NCI-H1092 treated with DMSO at 0.1 percent for 48 hours (cell line): ENCODE measurements at regions not wholly inside any gene's neighbourhood (a gene's known extent, or its start where the extent isn't known, plus 50 kb on each side); places are given as distances from the start of the nearest gene placed in this dataset.

ENCODE experiments used
- DNase-seq: peaks from one replicate; lab custom pipeline; 2025; lab: John Stamatoyannopoulos, UW

DNA sequence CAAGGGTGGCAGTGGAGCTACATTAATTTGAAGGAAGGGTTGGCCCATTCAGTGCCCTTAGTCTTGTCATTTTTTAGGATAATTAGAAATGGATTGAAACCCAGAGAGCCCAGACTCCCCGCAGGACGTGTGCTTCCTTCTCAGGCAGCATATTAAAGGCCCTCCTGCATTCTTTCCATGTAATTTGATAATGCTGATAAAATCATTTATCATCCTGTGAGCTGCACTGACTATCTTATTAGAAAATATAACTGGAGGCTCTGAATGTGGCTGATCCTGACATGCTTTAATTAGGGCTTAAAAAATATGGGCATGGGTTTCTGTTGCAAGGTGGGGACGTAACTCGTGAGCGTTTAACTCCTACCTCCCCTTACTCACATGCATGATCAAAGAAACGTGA lies 148.1 kb downstream of the ACKR3 start:
- DNase-seq: no peak

DNA sequence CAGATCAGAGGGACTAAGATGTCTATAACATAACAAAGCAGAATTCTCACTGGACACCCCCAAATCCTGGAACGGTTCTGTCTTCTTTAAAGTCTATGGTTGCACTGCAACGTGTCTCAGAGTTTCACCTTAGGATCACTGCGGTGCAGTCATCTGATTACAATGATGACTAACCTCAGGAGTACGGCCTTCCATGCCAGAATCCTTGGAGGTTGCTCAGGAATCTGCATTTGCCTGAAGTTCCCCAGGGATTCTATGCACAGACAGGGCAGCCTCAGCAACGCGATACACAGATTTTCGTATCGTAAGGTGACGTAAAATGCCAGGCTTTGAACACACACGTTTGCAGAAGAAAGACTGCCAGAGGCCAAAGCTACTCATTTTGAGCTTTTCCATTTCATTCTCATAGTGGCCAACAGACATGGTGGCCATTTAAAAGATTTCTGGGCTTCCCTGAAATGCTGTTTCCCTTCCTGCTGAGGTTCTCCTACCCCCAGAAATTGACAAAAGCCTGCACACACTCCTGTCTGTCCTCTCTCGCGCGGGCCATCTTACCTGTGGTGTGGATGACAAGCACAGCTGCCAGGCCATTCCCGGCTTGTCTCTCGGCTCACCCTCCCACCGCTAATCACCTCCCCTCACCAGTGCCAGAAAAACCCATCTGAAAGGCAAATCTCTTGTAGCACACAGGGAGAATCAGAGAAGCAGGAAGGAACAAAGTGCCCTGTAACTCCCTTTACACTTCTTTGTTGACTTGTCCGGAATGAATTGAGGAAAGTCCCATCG lies 148.8 kb downstream of the ACKR3 start:
- DNase-seq: no peak

DNA sequence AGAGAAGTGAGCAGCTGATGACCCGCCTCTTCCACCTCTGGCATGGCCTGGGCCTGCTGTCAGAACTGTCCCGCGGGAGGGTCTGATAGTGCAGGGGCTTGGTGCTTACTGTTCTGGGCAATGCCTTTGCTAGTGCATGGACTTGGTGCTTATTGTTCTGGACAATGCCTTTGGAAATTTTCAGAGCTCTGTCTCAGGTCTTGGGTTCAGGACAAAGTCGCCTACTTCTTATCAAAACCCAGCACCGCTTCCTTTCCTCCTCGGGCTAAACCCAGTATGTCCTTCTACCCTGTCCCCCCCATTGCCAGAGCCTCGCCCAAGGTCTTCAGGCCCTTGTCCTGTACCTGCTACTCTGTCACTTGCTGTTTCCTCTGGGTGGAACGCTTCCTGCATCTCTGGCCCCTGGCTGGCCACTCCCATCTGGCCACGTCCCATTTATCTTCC lies 149.6 kb downstream of the ACKR3 start:
- DNase-seq: no peak

DNA sequence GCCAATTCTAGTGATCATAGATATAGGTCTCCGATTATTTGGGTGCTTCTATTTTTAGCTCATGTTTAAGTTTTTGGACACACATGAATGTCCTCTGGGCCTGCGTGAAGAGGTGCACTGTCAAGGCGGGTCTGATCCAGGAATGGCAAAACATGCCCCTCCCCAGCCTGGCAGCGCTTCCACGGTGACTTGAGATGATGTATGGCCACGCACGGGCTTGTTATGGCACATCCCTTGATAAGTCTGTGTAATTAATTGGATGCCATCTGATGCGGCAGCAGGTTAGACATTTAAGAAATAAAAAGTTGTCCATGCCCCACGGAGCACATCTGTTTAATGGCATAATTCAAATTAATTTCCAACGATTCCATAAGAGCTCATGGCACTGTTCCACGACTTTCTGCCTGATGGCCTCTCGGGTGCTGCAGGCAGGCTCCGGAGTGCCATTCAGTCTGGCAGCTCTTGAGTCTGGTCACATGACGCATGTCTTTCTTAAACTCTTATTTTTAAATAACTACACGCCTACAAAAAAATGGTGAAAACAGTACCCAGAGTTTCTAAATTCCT lies 151.4 kb downstream of the ACKR3 start:
- DNase-seq: peak; percentile 68

DNA sequence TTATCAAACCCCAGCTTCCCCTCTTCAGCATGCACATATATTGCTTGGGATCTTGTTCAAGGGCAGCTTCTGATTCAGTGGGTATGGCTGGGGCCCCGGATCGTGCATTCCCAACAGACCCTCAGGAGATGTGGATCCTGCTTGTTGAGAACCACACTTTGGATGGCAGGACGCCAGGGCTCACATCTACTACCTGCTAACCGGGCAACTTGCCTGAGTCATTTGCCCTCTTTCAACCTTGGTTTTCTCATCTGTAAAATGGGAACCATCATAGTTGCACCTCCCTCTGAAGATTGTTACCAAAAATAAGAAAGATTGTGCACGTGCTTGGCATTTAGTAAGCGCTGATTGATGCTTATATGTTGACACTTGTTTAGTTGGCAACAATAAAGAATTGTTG lies 154.6 kb downstream of the ACKR3 start:
- DNase-seq: no peak

DNA sequence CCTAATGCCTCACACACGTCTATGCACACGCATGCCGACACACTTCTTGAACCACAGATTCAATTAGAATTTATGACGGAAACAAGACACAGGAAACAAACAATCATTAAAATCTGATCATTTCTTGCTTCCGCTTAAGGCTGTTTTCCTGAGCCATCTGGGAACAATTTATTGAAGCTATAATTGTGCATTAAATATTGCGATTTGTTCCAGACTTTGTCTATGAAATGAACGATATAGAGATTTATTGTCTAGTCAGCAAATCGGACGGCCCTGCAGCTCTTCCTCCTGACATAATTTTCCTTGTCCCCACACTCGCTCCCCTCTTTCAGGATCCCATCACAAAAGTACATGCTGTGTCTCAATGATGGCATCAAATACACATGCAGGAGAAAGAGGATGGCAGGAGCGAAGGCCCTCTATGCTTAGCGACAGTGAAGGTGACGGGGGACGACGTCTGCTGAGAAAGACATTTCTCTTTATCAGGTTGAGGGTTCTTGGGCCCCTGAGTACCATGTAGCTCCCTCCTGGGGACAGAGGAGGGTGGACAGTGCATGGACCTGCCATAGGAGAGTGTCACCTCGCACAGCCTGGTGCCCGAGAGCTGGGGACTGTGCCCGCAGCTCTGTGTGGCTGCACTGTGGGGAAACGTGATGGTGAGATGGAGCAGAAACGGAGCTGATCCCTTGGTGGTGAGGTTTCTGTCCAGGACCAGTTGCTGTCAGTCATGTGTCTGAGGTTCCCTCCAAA lies 157.3 kb downstream of the ACKR3 start:
- DNase-seq: no peak

DNA sequence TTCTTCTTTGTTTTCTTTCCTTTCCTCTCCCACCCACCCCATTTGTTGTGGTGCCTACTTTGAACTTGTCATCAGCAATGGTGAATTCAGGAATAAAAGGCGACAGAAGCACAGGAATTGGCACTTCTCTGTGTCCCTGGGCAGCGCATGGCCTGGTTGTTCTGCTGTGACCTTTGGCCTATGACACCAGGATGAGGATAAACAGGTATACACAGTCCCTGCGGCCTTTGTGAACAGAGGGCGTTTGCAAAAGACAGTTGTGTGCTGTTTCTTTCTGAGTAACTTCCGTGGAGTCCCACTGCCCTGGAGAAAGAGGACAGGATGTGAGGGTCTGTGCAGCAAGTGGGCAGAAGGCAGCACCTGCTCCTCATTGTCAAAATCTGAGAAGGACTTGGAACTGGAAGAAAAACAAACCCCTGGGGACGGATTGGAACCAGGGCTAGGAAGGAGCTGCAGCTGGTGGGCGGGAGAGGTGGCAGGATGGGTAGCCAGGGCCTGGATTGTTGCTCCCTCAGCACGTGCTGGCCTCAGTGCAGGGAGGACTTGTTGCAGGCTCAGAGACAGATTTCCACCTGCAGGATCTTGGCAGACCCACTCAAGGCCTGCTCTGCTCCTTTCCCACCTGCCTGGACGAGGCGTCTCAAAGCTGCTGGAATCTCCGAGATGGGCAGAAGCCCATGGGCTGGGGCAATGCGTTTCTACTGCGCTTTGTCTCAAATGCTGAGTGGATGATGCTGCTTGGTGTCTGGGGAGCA lies 159.5 kb downstream of the ACKR3 start:
- DNase-seq: no peak

DNA sequence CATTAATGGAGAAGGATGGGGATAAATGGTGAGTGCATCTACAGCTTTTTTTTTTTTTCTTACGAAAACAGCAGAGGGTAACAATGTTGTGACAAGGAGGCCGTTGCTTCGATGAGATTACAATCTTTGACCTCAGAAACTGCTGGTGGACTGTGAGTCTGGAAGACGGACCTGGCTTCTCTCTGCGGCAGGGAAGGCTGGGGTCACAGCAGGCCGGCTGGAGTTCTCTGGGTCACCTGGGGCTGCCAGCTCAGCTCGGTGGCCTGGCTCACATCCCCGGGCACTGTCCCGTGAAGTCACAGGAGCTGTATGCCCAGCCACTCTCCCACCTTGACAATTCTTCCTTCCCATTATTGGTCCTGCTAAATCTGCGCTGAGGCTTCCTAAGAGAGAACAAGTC lies 160.8 kb downstream of the ACKR3 start:
- no peak for DNase-seq

DNA sequence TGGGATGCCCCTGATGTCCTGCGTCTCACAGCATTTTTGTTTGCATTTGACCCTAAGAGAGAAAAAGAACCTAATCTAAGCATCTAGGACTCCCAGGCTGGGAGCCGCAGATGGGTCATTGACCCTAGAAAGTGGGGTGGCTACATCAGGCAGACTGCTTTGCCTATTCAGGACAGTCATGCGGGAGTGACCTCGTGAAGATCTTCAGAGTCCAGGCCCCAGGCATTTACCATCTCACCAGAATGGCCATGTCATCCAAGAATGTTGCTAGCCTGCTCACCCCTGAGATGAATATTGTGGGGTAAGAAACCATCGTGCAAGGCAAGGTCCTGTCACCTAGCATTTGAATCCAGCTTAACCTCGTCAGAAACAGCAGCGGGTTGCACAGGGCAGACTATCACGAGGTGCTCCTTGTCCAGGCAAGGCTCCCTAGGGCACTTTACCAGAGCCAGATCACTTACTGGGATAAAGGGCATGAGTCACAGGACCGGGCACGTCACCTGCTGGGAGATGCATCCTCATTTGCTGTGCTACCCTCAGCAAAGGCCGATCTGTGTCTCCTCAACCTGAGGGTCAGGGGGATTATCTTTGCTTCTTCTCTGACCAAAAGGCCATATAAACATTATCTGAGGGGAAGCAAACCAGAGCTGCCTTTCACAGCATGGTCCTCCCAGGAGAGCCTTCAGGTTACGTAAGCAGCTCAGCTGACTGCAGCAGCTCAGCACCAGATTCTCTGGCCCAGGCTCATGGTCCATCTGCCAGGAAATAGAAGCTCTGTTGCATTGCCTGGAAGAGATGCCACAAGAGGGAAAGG lies 162.3 kb downstream of the ACKR3 start:
- DNase-seq: no peak

DNA sequence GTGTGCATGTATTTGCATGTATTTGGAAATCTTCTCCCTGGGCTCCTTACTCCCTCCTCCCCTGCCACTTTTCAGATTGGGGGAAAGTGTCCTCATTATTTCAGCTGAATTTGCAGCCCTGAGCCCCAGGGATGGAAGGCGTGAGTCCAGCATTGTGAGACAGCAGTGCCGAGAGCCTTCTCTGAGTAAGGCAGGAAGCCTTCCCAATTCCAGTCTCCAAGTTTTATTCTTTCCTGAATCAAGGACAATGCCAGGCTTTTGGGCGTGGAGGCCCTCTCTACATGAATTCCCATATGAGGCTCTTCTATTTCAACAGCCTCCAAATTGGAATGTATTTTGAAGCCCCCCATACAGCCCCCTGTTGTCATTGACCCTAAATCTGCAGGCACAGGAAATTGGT lies 163.5 kb downstream of the ACKR3 start:
- no peak for DNase-seq

DNA sequence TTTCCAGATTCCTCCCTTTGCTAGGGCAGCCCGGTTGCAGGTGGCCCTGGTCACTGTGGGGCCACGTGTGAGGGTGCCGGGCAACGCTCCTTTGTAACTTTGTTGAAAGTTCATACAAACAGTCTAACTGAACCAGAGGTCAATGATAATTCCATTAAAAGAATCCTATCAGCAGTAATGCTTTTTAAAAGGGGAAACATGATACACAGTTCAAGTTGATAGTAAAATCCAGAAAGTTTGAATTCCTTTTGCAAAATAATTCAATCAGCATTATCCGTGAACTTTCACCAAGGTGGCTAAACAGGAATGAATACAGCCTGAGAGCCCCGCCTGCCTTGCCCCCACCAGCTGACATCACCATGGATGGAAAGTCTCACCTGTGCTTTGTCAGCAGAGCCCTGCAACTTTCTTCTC lies 166.2 kb downstream of the ACKR3 start:
- DNase-seq: no peak

DNA sequence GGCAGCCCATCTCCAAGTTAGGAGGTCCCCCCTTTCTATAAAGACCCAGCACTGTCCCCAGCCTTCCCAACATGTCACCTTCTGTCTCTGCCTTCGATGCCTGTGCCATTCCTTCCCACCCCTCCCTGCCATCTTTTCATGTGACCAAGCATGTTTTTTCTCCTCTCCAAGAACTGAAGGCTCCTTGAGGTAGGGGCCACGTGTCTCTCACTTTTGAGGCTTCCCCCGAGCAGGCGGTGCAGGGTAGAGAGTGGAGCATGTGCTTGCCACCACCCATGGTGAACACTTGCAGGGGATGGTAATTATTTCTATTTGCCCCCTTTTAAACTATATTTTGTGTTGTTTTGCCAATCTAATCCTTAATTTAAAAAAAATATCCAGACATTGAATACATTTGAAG lies 168.4 kb downstream of the ACKR3 start:
- DNase-seq: no peak

DNA sequence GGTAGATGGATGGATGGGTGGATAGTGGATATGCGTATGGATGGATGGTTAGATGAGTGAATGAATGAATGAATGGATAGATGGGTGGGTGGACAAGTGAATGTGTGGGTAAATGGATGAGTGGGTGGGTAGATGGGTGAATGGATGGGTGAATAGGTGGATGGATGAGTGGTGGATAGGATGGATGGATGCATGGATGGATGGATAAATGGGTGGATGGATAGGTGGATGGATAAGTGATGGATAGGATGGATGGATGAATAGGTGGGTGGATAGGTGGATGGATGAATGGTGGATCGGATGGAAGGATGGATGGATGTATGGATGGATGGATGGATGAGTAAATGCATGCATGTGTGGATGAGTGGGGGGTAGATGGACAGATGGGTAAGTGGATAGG lies 169.3 kb downstream of the ACKR3 start:
- DNase-seq: no peak

DNA sequence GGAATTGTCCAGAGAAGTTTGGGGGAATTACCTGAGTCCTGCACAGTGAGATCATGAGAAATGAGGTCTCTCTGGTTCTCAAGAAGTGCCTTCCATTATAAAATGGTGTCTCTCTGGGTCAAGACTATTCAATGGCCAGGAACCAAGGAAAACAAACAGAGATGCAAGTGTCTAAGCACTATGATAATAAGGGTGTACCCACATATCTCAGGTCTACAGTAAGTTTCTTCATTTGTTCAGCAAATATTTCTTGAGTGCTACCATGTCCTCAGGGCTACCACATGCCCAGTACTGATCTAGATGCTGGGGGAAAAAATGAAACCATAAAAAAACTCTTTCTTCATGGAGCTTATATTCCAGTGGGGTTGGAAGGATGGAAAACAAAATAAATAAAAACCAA lies 170.0 kb downstream of the ACKR3 start:
- DNase-seq: no peak

DNA sequence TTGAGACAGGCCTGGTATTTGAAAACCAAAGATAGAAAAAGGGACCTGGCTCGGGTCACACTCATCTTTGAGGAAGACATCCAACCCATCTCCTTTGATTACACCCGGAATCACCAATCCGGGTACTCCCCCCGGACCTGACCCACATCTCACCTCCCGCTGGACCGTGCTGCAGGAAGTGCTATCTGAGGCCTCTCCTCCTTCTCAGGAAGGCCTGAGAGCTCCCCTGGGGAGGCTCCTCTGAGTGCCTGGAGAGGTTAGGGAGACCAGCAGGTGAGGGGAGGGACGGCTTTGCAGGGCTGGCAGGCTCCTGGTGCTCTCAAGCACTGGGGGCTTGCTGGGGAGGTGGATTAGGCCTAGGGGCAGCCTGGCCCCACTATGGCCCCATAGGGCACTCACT lies 170.9 kb downstream of the ACKR3 start:
- DNase-seq: no peak

DNA sequence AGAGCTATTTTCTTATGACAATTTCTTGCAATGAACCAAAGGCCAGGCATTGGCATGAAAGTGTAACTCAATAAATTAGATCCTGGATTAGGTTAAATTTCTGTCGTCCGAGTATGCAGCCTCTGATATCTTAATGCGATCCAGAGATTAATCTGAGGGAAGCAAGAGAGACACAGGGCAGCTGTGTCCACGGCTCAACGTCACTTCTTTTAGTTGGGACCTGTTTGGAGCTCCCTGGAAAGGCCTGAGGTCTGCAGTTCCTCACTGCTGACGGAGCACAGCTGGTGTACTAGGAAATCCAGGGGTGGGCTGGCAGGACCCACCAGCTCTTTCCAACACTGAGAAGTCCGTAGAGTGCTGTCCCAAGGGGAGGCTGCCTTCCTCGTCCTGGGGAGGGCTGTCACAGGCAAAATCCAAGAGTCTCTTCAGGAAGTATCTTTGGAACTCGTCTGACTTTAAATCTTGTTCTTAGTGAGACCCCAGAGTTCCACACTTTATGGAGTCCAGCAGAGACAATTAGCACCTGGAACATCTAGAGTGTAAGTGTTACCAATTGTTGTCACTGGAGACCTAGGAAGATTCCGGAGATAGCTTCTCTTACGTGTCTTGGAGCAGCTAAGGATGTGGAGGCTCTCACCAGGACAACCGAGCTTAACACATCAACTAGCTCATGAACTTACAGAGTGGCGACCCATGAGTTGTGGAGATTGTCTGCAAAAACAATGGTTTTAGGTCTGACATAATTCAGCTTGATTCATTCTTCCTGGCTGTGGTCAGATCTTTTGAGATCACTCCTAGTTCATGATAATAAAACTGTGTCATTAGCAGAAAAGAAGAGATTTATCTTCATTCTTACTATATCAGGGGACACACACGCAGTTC lies 173.7 kb downstream of the ACKR3 start:
- DNase-seq: no peak

DNA sequence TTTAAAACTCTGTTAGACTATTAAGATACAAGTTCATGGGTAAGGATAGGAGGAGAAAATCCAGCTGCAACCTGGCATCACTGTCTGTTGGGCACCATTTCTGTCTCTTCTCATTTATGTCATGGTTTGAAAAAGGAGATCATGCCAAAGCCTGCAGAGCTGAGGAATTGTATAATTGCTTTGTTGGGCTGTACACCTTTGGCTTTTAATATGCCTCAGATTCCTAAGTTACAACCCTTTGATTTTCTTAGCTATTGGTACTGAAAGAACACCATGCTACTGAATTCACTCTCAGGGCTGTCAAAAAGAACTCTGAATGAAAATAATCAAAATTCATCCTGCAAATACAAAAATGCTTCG lies 174.3 kb downstream of the ACKR3 start:
- DNase-seq: no peak

DNA sequence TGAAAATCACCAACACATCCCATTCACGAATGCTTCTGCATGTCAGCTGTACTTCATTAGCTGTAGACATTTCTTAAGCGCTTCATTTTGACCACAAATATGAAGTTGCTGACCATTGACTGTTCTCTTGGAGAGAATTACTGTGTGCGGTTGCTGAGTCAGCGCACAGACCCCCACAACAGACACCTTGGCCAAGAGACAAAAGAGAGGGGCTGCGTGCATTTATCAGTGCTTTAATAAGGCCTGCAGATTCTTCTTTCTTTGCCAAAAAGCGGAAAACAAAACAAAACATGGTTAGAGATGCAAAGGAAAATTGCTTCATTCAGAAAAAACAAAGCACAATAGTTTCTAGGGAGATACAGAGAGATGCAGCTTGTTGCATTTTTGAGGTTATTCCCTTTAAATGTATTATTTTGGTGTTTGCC lies 174.7 kb downstream of the ACKR3 start:
- DNase-seq: no peak

DNA sequence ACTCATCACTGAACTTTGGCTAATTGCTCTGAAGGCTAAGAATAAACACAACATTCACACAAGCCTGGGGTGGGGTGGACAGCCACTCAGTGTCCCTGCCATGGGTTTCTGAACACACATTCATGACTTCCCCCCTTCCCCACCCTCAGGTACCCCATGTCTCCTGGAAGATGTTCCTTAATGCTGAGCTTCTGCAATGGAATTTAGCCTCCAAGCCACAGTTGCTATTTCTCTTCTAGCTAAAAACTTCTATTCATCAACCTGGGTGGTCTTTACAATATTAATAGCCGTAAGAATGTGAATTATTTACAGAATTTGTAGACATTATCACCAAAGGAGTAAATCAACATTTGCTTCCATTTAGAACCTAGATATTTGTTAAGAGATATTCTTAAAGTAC lies 175.1 kb downstream of the ACKR3 start:
- no peak for DNase-seq

DNA sequence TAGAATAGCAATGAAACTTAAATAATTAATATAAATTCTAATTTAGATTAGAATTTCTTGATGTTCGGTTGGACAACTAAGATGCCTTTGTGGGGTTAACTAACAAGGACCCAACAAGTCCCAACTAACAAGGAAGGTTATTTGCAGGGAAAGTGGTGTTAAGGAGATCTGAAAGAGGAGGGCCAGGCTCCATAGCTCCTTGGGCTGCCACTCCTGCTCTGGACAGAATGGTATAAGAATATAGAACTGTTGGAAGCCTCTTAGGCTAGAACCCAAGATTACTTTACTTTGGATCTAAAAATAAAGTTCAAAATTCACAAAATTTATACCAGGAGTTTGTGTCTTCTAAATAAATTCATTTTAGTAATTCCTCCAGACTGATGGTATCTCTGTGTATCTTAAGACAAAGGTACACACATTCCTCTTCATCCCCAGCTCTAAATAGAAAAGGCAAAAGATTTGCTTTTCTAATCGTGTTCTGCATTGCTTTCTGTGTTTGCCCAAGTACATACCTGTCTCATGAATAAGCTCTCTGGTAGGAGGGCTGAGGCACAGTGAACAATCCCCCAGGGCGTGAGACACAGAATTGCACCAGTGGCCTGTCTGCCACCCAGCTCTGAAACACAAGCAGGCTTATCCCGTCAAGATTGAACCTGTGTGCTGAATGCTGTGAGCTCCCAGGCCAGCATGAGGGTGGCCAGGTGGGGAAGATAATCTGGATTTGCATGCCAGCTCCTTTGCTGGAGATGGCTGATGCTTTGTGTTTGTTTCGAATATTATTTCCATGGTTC lies 176.0 kb downstream of the ACKR3 start:
- DNase-seq: no peak
